B cell (primary cell): ENCODE measurements at regions not wholly inside any gene's neighbourhood (a gene's known extent, or its start where the extent isn't known, plus 50 kb on each side); places are given as distances from the start of the nearest gene placed in this dataset.

Experiments used
- ATAC-seq: fragments of 200-7000 bp; cut with Tn5 transposase; one replicate; pipeline ENCODE4 v1.10.0; 2021; ENCODE audit warnings: low read depth, mild to moderate bottlenecking, moderate number of reproducible peaks, moderate library complexity
- CTCF ChIA-PET: fragments of 350-600 bp; sonication (Branson Sonifier 250); formaldehyde crosslinking; loops from one replicate; lab custom pipeline; 2021; ENCODE audit warnings: antibody characterized with exemption, inconsistent platforms; lab: Charles Lee
- POLR2A ChIA-PET: fragments of 350-600 bp; sonication (Branson Sonifier 250); formaldehyde crosslinking; loops from one replicate; lab custom pipeline; 2021; ENCODE audit warnings: antibody characterized with exemption; lab: Charles Lee
- DNase-seq: peaks from one replicate; pipeline ENCODE4 v3.0.0; 2013
- H2AFZ ChIP-seq: 2 replicates; pipeline ENCODE4 v1.6.1; 2012; ENCODE audit warnings: mild to moderate bottlenecking, low read depth, low read length; ENCODE audit not compliant: insufficient read depth, poor library complexity, severe bottlenecking
- H3K27ac ChIP-seq, 2 donors: 1 replicate in 1 of 2; 2 replicates in 1 of 2; pipeline ENCODE4 v1.5.1; 2012 to 2013; ENCODE audit warnings: low read length in 2 of 2, mild to moderate bottlenecking in 2 of 2, moderate library complexity in 1 of 2
- H3K27me3 ChIP-seq, 4 experiments: fragments of 200-600 bp in 1 of 4; sonication (generic) in 1 of 4; replicated peaks in 1 of 4; 1 replicate in 2 of 4; 2 replicates in 2 of 4; pipeline versions ENCODE4 v1.6.1 to v1.7.0; 2013 to 2016; ENCODE audit warnings: low read length in 3 of 4, mild to moderate bottlenecking in 2 of 4, mixed read lengths in 1 of 4, moderate library complexity in 1 of 4; ENCODE audit not compliant: insufficient read depth in 4 of 4, control insufficient read depth in 3 of 4; ENCODE audit errors: control extremely low read depth in 1 of 4
- H3K36me3 ChIP-seq, 2 experiments: replicated peaks in 1 of 2; 1 replicate in 1 of 2; 2 replicates in 1 of 2; pipeline versions ENCODE4 v1.6.1 to v1.7.1; 2013; ENCODE audit warnings: low read length in 1 of 2; ENCODE audit not compliant: insufficient read depth in 2 of 2, control insufficient read depth in 1 of 2; ENCODE audit errors: control extremely low read depth in 1 of 2, extremely low read depth in 1 of 2
- H3K4me1 ChIP-seq, 2 donors: fragments of 200-600 bp in 1 of 2; sonication (generic) in 1 of 2; 1 replicate in 1 of 2; 2 replicates in 1 of 2; pipeline versions ENCODE4 v1.5.1 to v1.6.1; 2013 to 2017; ENCODE audit warnings: low read length in 2 of 2; ENCODE audit not compliant: control insufficient read depth in 2 of 2, insufficient read depth in 2 of 2
- H3K4me2 ChIP-seq: replicated peaks from 2 replicates; pipeline ENCODE3; 2012; ENCODE audit warnings: mild to moderate bottlenecking, low read depth, low read length; ENCODE audit not compliant: poor library complexity, severe bottlenecking
- H3K4me3 ChIP-seq, 5 experiments: fragments of 200-600 bp in 1 of 5; sonication (generic) in 1 of 5; 1 replicate in 3 of 5; 2 replicates in 2 of 5; pipeline versions ENCODE4 v1.5.1 to v1.7.0; 2011 to 2016; ENCODE audit warnings: low read length in 4 of 5, mild to moderate bottlenecking in 4 of 5, low read depth in 2 of 5, control low read depth in 1 of 5, moderate library complexity in 1 of 5; ENCODE audit not compliant: insufficient read depth in 1 of 5; ENCODE audit errors: control extremely low read depth in 1 of 5, extremely low read depth in 1 of 5
- H3K79me2 ChIP-seq: fragments of 200-600 bp; sonication (generic); one replicate; pipeline ENCODE4 v1.6.0; 2016; ENCODE audit warnings: low read length; ENCODE audit not compliant: control insufficient read depth, insufficient read depth
- H3K9ac ChIP-seq: fragments of 200-600 bp; sonication (generic); 2 replicates; pipeline ENCODE4 v1.6.1; 2017; ENCODE audit warnings: mild to moderate bottlenecking, low read length, moderate library complexity
- H3K9me3 ChIP-seq, 3 donors: one replicate each; pipeline versions ENCODE4 v1.6.1 to v1.7.1; 2013; ENCODE audit warnings: low read length in 2 of 3; ENCODE audit not compliant: control insufficient read depth in 2 of 3, insufficient read depth in 1 of 3; ENCODE audit errors: control extremely low read depth in 1 of 3
- H4K20me1 ChIP-seq: 2 replicates; pipeline ENCODE4 v1.6.0; 2012; ENCODE audit warnings: mild to moderate bottlenecking, low read length; ENCODE audit not compliant: insufficient read depth, control insufficient read depth, poor library complexity, severe bottlenecking
- H3K27ac Mint-ChIP-seq: one replicate; pipeline ENCODE4 v1.8.0; 2021; ENCODE audit warnings: mixed read lengths
- H3K27me3 Mint-ChIP-seq: one replicate; pipeline ENCODE4 v1.8.0; 2021; ENCODE audit warnings: mixed read lengths
- H3K4me1 Mint-ChIP-seq: one replicate; pipeline ENCODE4 v1.8.0; 2021; ENCODE audit warnings: mixed read lengths
- H3K4me3 Mint-ChIP-seq: one replicate; pipeline ENCODE4 v1.8.0; 2021; ENCODE audit warnings: mixed read lengths
- H3K9me3 Mint-ChIP-seq: one replicate; pipeline ENCODE4 v1.8.0; 2022; ENCODE audit warnings: mixed read lengths; ENCODE audit not compliant: insufficient read depth
- CTCF ChIP-seq: fragments of 200-600 bp; IDR thresholded peaks from one replicate; pipeline ENCODE4 v1.8.0; 2022; ENCODE audit warnings: antibody characterized with exemption, mild to moderate bottlenecking
- EZH2 ChIP-seq: IDR thresholded peaks from 2 replicates; pipeline ENCODE4 v1.6.1; 2012; ENCODE audit warnings: borderline replicate concordance, low read depth, mild to moderate bottlenecking, moderate library complexity, low read length; ENCODE audit not compliant: insufficient read depth, poor library complexity, severe bottlenecking
- WGBS: methylation state at CpG from one replicate; pipeline ENCODE4 v1.1.5; 2013; ENCODE audit warnings: missing lambda C conversion rate; ENCODE audit not compliant: insufficient coverage; 5-methylcytosine and 5-hydroxymethylcytosine counted together
- intact Hi-C: fragments of 100-400 bp; cut with micrococcal nuclease; formaldehyde crosslinking; loops from one replicate; pipeline ENCODE4 v1.10.0; 2022

GRCh38 chr13:69391756-69392155 is 715.9 kb upstream of the ATXN8OS start:
- DNase-seq, result no peak
- Histone ChIP-seq H3K36me3 (no peaks in the 10 kb centered on the region), H3K79me2 (no peaks in the 10 kb centered on the region), H4K20me1 (no peaks in the 10 kb centered on the region), H3K9me3 (peaks cover 0 to 4% (median 0%) of the 10 kb centered on the region in 3 donors), H2AFZ (no peak overlapping the region), H3K9ac (no peak overlapping the region), H3K27me3 (no peaks in the 10 kb centered on the region), H3K27ac (no peak overlapping the region), H3K4me3 (no peak overlapping the region), H3K4me2 (no peak overlapping the region), H3K4me1 (no peaks in the 10 kb centered on the region)
- ChIA-PET POLR2A (no interaction called here), CTCF (no interaction called here)
- Mint-ChIP-seq H3K4me3 (no peak overlapping the region), H3K27me3 (no peaks in the 10 kb centered on the region), H3K4me1 (no peaks in the 10 kb centered on the region), H3K27ac (no peak overlapping the region), H3K9me3 (peaks cover 2% of the 10 kb centered on the region)
- intact Hi-C loops, result no loop called here
- WGBS, result no CpG with 5 or more reads among the region's 2 CpGs
- ATAC-seq, result no peak
- TF ChIP-seq CTCF, result no peak
- TF ChIP-seq EZH2, result no peak

DNA sequence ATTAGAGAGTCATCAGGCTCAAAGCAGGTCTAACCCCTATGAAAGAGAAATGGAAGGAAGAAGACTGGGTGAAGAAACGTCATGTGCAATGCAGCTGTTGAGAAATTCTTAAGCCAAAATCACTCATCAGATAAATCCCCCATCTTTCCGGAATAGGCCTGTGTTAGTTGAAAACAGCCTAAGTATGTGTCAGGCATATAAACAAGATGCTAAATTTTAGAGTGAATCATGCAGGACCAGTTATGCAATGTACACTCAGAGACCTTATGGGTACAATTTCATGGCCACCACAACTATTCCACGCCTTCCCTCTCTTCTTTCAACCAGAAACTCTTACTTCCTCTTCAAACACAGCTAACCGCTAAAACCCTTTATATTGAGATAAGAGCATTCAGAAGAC is 717.7 kb upstream of the ATXN8OS start:
- peaks cover 2% of the 10 kb centered on the region for H3K9me3 Mint-ChIP-seq
- Histone ChIP-seq H3K4me1 (no peaks in the 10 kb centered on the region), H4K20me1 (no peaks in the 10 kb centered on the region), H3K9me3 (peaks cover 0 to 9% (median 0%) of the 10 kb centered on the region in 3 donors), H3K4me3 (no peak overlapping the region), H3K36me3 (no peaks in the 10 kb centered on the region), H3K27ac (no peak overlapping the region), H3K9ac (no peak overlapping the region), H3K79me2 (no peaks in the 10 kb centered on the region), H3K27me3 (no peaks in the 10 kb centered on the region), H2AFZ (no peak overlapping the region), H3K4me2 (no peak overlapping the region)
- ChIA-PET POLR2A (no interaction called here), CTCF (no interaction called here)
- H3K27ac Mint-ChIP-seq, result no peak overlapping the region
- no CpG with 5 or more reads among the region's 4 CpGs for WGBS
- ATAC-seq (no peak), DNase-seq (no peak)
- no peak for TF ChIP-seq CTCF
- no peak for TF ChIP-seq EZH2
- intact Hi-C loops, result no loop called here
- no peaks in the 10 kb centered on the region for H3K4me1 Mint-ChIP-seq
- no peak overlapping the region for H3K4me3 Mint-ChIP-seq
- H3K27me3 Mint-ChIP-seq, result no peaks in the 10 kb centered on the region
